ENCODE measurements at regions not wholly inside any gene's neighbourhood (a gene's known extent, or its start where the extent isn't known, plus 50 kb on each side); places are given as distances from the start of the nearest gene placed in this dataset.

DNA sequence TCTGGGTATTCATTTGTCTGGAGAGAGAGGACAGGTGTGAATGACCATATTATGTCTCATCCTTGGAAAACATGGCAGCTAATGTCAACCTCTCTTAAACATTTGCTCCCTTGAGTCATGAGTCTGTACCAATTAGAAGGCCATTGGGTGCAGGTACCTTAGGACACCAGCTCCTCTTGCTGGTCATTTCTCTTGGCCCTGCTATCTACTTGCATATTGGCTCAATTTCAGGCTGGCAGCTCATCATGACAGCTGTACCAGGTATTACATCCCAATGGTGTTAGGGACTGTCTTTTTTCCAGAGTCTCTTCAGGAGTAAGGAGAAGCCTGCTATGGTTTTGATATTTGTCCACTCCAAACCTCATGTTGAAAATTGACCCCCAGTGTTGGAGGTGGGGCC lies 92.2 kb upstream of the ANKRD28 start:
- TF ChIP-seq SUZ12 (IDR thresholded peaks at IDR 0.05): no peak
- TF ChIP-seq BHLHE40 (IDR thresholded peaks at IDR 0.05; ENCODE audit: borderline replicate concordance): no peak
- TF ChIP-seq FOXM1 (IDR thresholded peaks at IDR 0.05; ENCODE audit: borderline replicate concordance): no peak
- TF ChIP-seq ARNT (IDR thresholded peaks at IDR 0.05): no peak
- TF ChIP-seq NFRKB (IDR thresholded peaks at IDR 0.05): no peak
- TF ChIP-seq HDGF (IDR thresholded peaks at IDR 0.05; ENCODE audit: borderline replicate concordance): no peak
- no peak for TF ChIP-seq FOXK2 (IDR thresholded peaks at IDR 0.05)
- TF ChIP-seq ELF4 (IDR thresholded peaks at IDR 0.05): no peak
- TF ChIP-seq, protein P1, sequence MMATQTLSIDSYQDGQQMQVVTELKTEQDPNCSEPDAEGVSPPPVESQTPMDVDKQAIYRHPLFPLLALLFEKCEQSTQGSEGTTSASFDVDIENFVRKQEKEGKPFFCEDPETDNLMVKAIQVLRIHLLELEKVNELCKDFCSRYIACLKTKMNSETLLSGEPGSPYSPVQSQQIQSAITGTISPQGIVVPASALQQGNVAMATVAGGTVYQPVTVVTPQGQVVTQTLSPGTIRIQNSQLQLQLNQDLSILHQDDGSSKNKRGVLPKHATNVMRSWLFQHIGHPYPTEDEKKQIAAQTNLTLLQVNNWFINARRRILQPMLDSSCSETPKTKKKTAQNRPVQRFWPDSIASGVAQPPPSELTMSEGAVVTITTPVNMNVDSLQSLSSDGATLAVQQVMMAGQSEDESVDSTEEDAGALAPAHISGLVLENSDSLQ (IDR thresholded peaks at IDR 0.05): no peak
- no peak for TF ChIP-seq TARDBP (IDR thresholded peaks at IDR 0.05)

Measured in HEK293T (cell line).